ENCODE measurements at regions not wholly inside any gene's neighbourhood (a gene's known extent, or its start where the extent isn't known, plus 50 kb on each side); places are given as distances from the start of the nearest gene placed in this dataset.

GRCh38 chr2:240376739-240377138 lies 58.7 kb upstream of the GPC1 start:
- Histone ChIP-seq H3K4me3 (no peak overlapping the region), H3K27me3 (no peaks in the 10 kb centered on the region), H3K4me1 (peaks cover 0 to 19% of the 10 kb centered on the region in 2 donors), H3K9me3 (no peaks in the 10 kb centered on the region), H3K27ac (no peak overlapping the region), H3K36me3 (no peaks in the 10 kb centered on the region)
- intact Hi-C loops (cut with DNase I), result loop anchor here (10.0 kb wide), 1 partner anchor 188 kb away; the partner anchor contains the start of genes DUSP28 and RNPEPL1
- no peak for TF ChIP-seq CTCF (IDR thresholded peaks at IDR 0.05)
- no peak for DNase-seq (ENCODE audit: low spot score in 2 of 2)

- Histone ChIP-seq H3K27ac (no peak overlapping the region), H3K4me1 (peaks cover 0 to 16% of the 10 kb centered on the region in 2 donors), H3K36me3 (no peaks in the 10 kb centered on the region), H3K27me3 (no peaks in the 10 kb centered on the region), H3K9me3 (no peaks in the 10 kb centered on the region), H3K4me3 (no peak overlapping the region)
- intact Hi-C loops (cut with DNase I), result loop anchor here (10.0 kb wide), 1 partner anchor 187 kb away; the partner anchor contains the start of genes DUSP28 and RNPEPL1
- TF ChIP-seq CTCF (IDR thresholded peaks at IDR 0.05), result no peak
- DNase-seq (ENCODE audit: low spot score in 2 of 2), result no peak
These were observed 58.1 kb upstream of the GPC1 start for GRCh38 chr2:240377366-240377765.

GRCh38 chr2:240379089-240379636 lies 56.3 kb upstream of the GPC1 start:
- Histone ChIP-seq H3K27ac (no peak overlapping the region), H3K9me3 (no peaks in the 10 kb centered on the region), H3K27me3 (no peaks in the 10 kb centered on the region), H3K4me3 (no peak overlapping the region), H3K4me1 (peaks cover 0 to 6% of the 10 kb centered on the region in 2 donors), H3K36me3 (no peaks in the 10 kb centered on the region)
- DNase-seq (ENCODE audit: low spot score in 2 of 2), result no peak
- TF ChIP-seq CTCF (IDR thresholded peaks at IDR 0.05), result no peak
- intact Hi-C loops (cut with DNase I), result loop anchor here (10.0 kb wide), 1 partner anchor 186 kb away; the partner anchor contains the start of genes DUSP28 and RNPEPL1

- Histone ChIP-seq H3K27me3 (no peaks in the 10 kb centered on the region), H3K4me3 (no peak overlapping the region), H3K9me3 (no peaks in the 10 kb centered on the region), H3K36me3 (no peaks in the 10 kb centered on the region), H3K4me1 (peaks cover 0 to 9% of the 10 kb centered on the region in 2 donors), H3K27ac (no peak overlapping the region)
- intact Hi-C loops (cut with DNase I), result no loop called here
- no peak for TF ChIP-seq CTCF (IDR thresholded peaks at IDR 0.05)
- DNase-seq (ENCODE audit: low spot score in 2 of 2), result no peak
These were observed 52.2 kb upstream of the GPC1 start for GRCh38 chr2:240383099-240383758.

- Histone ChIP-seq H3K27me3 (no peaks in the 10 kb centered on the region), H3K4me3 (no peak overlapping the region), H3K27ac (no peak overlapping the region), H3K4me1 (peaks cover 0 to 9% of the 10 kb centered on the region in 2 donors), H3K9me3 (no peaks in the 10 kb centered on the region), H3K36me3 (no peaks in the 10 kb centered on the region)
- no peak for TF ChIP-seq CTCF (IDR thresholded peaks at IDR 0.05)
- intact Hi-C loops (cut with DNase I), result no loop called here
- no peak for DNase-seq (ENCODE audit: low spot score in 2 of 2)
These were observed 51.4 kb upstream of the GPC1 start for GRCh38 chr2:240383871-240384700.

Measured in ascending aorta (tissue), 2 donors.